H7 (cell line): ENCODE measurements at regions not wholly inside any gene's neighbourhood (a gene's known extent, or its start where the extent isn't known, plus 50 kb on each side); places are given as distances from the start of the nearest gene placed in this dataset.

Experiments used
- DNase-seq: peaks from one replicate; pipeline ENCODE4 v3.0.0; 2012
- H3K27me3 ChIP-seq: 2 replicates; pipeline ENCODE4 v1.6.0; 2011; ENCODE audit warnings: mild to moderate bottlenecking, low read length; ENCODE audit not compliant: control insufficient read depth, insufficient read depth
- H3K36me3 ChIP-seq: replicated peaks from 2 replicates; pipeline ENCODE4 v1.5.1; 2011; ENCODE audit warnings: low read length; ENCODE audit not compliant: control insufficient read depth, insufficient read depth
- H3K4me3 ChIP-seq: 2 replicates; pipeline ENCODE4 v1.5.1; 2011; ENCODE audit warnings: low read depth, mild to moderate bottlenecking, control low read depth, low read length, moderate library complexity; ENCODE audit not compliant: insufficient read depth

- H3K27me3 ChIP-seq: no peaks in the 10 kb centered on the region
- H3K4me3 ChIP-seq: no peak overlapping the region
- no peak for DNase-seq
These were observed 115.1 kb upstream of the PMFBP1 start for GRCh38 chr16:72286936-72287620.

GRCh38 chr16:72285728-72286127 lies 113.8 kb upstream of the PMFBP1 start:
- Histone ChIP-seq H3K27me3 (no peaks in the 10 kb centered on the region), H3K4me3 (no peak overlapping the region), H3K36me3 (no peaks in the 10 kb centered on the region)
- no peak for DNase-seq

More at GRCh38 chr16:72286936-72287620, 115.1 kb upstream of the PMFBP1 start:
- H3K36me3 ChIP-seq: no peaks in the 10 kb centered on the region

- Histone ChIP-seq H3K36me3 (no peaks in the 10 kb centered on the region), H3K4me3 (no peak overlapping the region), H3K27me3 (no peaks in the 10 kb centered on the region)
- DNase-seq: peak; percentile 35
These were observed 113.4 kb upstream of the PMFBP1 start for GRCh38 chr16:72285324-72285723.

- Histone ChIP-seq H3K4me3 (no peak overlapping the region), H3K27me3 (no peaks in the 10 kb centered on the region), H3K36me3 (no peaks in the 10 kb centered on the region)
- DNase-seq: no peak
These were observed 112.3 kb upstream of the PMFBP1 start for GRCh38 chr16:72284042-72284789.

GRCh38 chr16:72282362-72282761 lies 110.4 kb upstream of the PMFBP1 start:
- no peak for DNase-seq
- Histone ChIP-seq H3K27me3 (no peaks in the 10 kb centered on the region), H3K36me3 (no peaks in the 10 kb centered on the region), H3K4me3 (no peak overlapping the region)

- H3K27me3 ChIP-seq: no peaks in the 10 kb centered on the region
- DNase-seq: no peak
- H3K4me3 ChIP-seq: no peak overlapping the region
- no peaks in the 10 kb centered on the region for H3K36me3 ChIP-seq
These were observed 106.3 kb upstream of the PMFBP1 start for GRCh38 chr16:72278301-72278700.

- Histone ChIP-seq H3K27me3 (no peaks in the 10 kb centered on the region), H3K36me3 (no peaks in the 10 kb centered on the region), H3K4me3 (no peak overlapping the region)
- no peak for DNase-seq
These were observed 105.8 kb upstream of the PMFBP1 start for GRCh38 chr16:72277749-72278148.

DNA sequence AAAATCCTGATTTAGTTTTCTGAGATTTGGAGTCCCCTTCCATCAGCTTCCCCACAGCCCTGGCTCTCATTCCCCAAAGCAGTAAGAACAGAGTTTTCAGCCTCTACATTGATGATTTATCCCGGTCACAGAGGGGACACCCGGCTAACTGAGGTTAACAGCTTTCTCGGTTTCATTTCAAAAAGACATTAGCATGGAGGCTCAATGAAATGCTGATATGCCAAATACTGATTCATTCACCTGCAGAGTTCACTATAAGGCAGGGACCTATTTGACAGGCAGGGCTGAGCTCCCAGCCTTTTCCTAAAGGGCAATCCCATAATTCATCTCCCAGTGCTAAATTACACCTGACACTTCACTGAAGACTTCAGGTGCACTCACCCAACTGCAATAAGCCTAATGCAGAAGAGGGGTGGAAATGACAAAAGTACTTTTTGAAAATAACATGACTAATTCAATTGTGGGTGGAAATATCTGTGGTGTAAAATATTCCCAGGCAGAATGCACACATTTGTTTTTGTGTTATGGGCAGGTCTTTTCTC lies 99.8 kb upstream of the PMFBP1 start:
- Histone ChIP-seq H3K27me3 (no peaks in the 10 kb centered on the region), H3K36me3 (no peaks in the 10 kb centered on the region), H3K4me3 (no peak overlapping the region)
- DNase-seq: no peak

GRCh38 chr16:72270531-72270930 lies 98.6 kb upstream of the PMFBP1 start:
- Histone ChIP-seq H3K27me3 (no peaks in the 10 kb centered on the region), H3K36me3 (no peaks in the 10 kb centered on the region), H3K4me3 (no peak overlapping the region)
- DNase-seq: no peak

GRCh38 chr16:72266836-72267235 lies 94.9 kb upstream of the PMFBP1 start:
- no peak for DNase-seq
- H3K36me3 ChIP-seq: no peaks in the 10 kb centered on the region
- no peak overlapping the region for H3K4me3 ChIP-seq
- H3K27me3 ChIP-seq: no peaks in the 10 kb centered on the region

GRCh38 chr16:72264771-72265170 lies 92.8 kb upstream of the PMFBP1 start:
- Histone ChIP-seq H3K36me3 (no peaks in the 10 kb centered on the region), H3K27me3 (no peaks in the 10 kb centered on the region)

GRCh38 chr16:72262711-72263110 lies 90.8 kb upstream of the PMFBP1 start:
- no peaks in the 10 kb centered on the region for H3K27me3 ChIP-seq
- no peak overlapping the region for H3K4me3 ChIP-seq
- no peak for DNase-seq
- no peaks in the 10 kb centered on the region for H3K36me3 ChIP-seq

More at GRCh38 chr16:72264771-72265170, 92.8 kb upstream of the PMFBP1 start:
- no peak overlapping the region for H3K4me3 ChIP-seq
- DNase-seq: no peak

GRCh38 chr16:72261127-72261526 lies 89.2 kb upstream of the PMFBP1 start:
- H3K27me3 ChIP-seq: no peaks in the 10 kb centered on the region
- no peak for DNase-seq
- H3K4me3 ChIP-seq: no peak overlapping the region
- H3K36me3 ChIP-seq: no peaks in the 10 kb centered on the region

GRCh38 chr16:72256398-72257066 lies 84.6 kb upstream of the PMFBP1 start:
- Histone ChIP-seq H3K36me3 (no peaks in the 10 kb centered on the region), H3K4me3 (no peak overlapping the region), H3K27me3 (no peaks in the 10 kb centered on the region)
- no peak for DNase-seq

GRCh38 chr16:72255786-72256185 lies 83.8 kb upstream of the PMFBP1 start:
- no peak overlapping the region for H3K4me3 ChIP-seq
- no peaks in the 10 kb centered on the region for H3K36me3 ChIP-seq
- H3K27me3 ChIP-seq: no peaks in the 10 kb centered on the region
- DNase-seq: no peak
